Mesenchymal stem cell (in vitro differentiated cells and primary cell): ENCODE measurements at regions not wholly inside any gene's neighbourhood (a gene's known extent, or its start where the extent isn't known, plus 50 kb on each side); places are given as distances from the start of the nearest gene placed in this dataset.

Source experiments
- DNase-seq: peaks from one replicate; pipeline ENCODE4 v3.0.0-alpha.2; 2013
- H2AFZ ChIP-seq: one replicate; pipeline ENCODE4 v1.6.1; 2013; ENCODE audit warnings: low read depth, mild to moderate bottlenecking, control low read depth, inconsistent platforms, low read length, moderate library complexity
- H2AK5ac ChIP-seq: 2 replicates; pipeline ENCODE4 v1.6.1; 2013; ENCODE audit warnings: low read length, moderate library complexity, mild to moderate bottlenecking, inconsistent platforms; ENCODE audit not compliant: severe bottlenecking
- H2BK120ac ChIP-seq: one replicate; pipeline ENCODE4 v1.6.1; 2013; ENCODE audit warnings: low read depth, mild to moderate bottlenecking, inconsistent platforms, low read length, moderate library complexity
- H2BK12ac ChIP-seq, 2 experiments: one replicate each; pipeline ENCODE4 v1.6.1; 2013; ENCODE audit warnings: inconsistent platforms in 2 of 2, low read length in 2 of 2, mild to moderate bottlenecking in 2 of 2, moderate library complexity in 2 of 2, control low read depth in 1 of 2
- H2BK15ac ChIP-seq: one replicate; pipeline ENCODE4 v1.6.1; 2013; ENCODE audit warnings: mild to moderate bottlenecking, low read depth, inconsistent platforms; ENCODE audit not compliant: poor library complexity, severe bottlenecking
- H2BK5ac ChIP-seq: 2 replicates; pipeline ENCODE4 v1.6.1; 2013; ENCODE audit warnings: low read depth, mild to moderate bottlenecking, low read length, control low read depth, inconsistent platforms; ENCODE audit not compliant: poor library complexity, severe bottlenecking
- H3K14ac ChIP-seq, 2 experiments: one replicate each; pipeline ENCODE4 v1.6.1; 2013; ENCODE audit warnings: inconsistent platforms in 2 of 2, low read length in 2 of 2, control low read depth in 1 of 2, mild to moderate bottlenecking in 1 of 2, moderate library complexity in 1 of 2
- H3K18ac ChIP-seq, 2 experiments: one replicate each; pipeline ENCODE4 v1.6.1; 2013; ENCODE audit warnings: inconsistent platforms in 2 of 2, low read length in 2 of 2, control low read depth in 1 of 2, low read depth in 1 of 2, mild to moderate bottlenecking in 1 of 2
- H3K23ac ChIP-seq, 2 experiments: one replicate each; pipeline ENCODE4 v1.6.1; 2013; ENCODE audit warnings: inconsistent platforms in 2 of 2, low read length in 2 of 2, mild to moderate bottlenecking in 2 of 2, moderate library complexity in 2 of 2, control low read depth in 1 of 2
- H3K27ac ChIP-seq: 2 replicates; pipeline ENCODE4 v1.5.1; 2013; ENCODE audit warnings: mild to moderate bottlenecking, moderate library complexity, low read length, control low read depth, inconsistent platforms; ENCODE audit not compliant: poor library complexity, severe bottlenecking
- H3K27me3 ChIP-seq, 2 experiments: 2 replicates each; pipeline versions ENCODE4 v1.6.1 to v1.7.0; 2013; ENCODE audit warnings: low read length in 2 of 2, mild to moderate bottlenecking in 2 of 2, moderate library complexity in 2 of 2, control low read depth in 1 of 2, inconsistent platforms in 1 of 2; ENCODE audit not compliant: control insufficient read depth in 1 of 2, insufficient read depth in 1 of 2
- H3K36me3 ChIP-seq, 2 experiments: 2 replicates each; pipeline versions ENCODE4 v1.6.1 to v1.7.0; 2013; ENCODE audit warnings: low read length in 2 of 2, control low read depth in 1 of 2, inconsistent platforms in 1 of 2, low read depth in 1 of 2, mild to moderate bottlenecking in 1 of 2; ENCODE audit not compliant: insufficient read depth in 2 of 2, control insufficient read depth in 1 of 2
- H3K4ac ChIP-seq, 2 experiments: one replicate each; pipeline ENCODE4 v1.6.1; 2013; ENCODE audit warnings: inconsistent platforms in 2 of 2, low read length in 2 of 2, mild to moderate bottlenecking in 2 of 2, moderate library complexity in 2 of 2, control low read depth in 1 of 2, low read depth in 1 of 2
- H3K4me1 ChIP-seq: 2 replicates; pipeline ENCODE4 v1.6.1; 2013; ENCODE audit warnings: low read depth, low read length, control low read depth; ENCODE audit not compliant: control insufficient read depth, insufficient read depth
- H3K4me2 ChIP-seq: 2 replicates; pipeline ENCODE4 v1.6.1; 2013; ENCODE audit warnings: low read length, mild to moderate bottlenecking, inconsistent platforms; ENCODE audit not compliant: poor library complexity, severe bottlenecking
- H3K4me3 ChIP-seq, 2 experiments: 2 replicates each; pipeline versions ENCODE4 v1.5.1 to v1.7.0; 2013; ENCODE audit warnings: low read length in 2 of 2, mild to moderate bottlenecking in 2 of 2, control low read depth in 1 of 2, low read depth in 1 of 2; ENCODE audit not compliant: insufficient read depth in 1 of 2
- H3K79me1 ChIP-seq: replicated peaks from 2 replicates; pipeline ENCODE4 v1.6.1; 2013; ENCODE audit warnings: mild to moderate bottlenecking, control low read depth, low read length, inconsistent platforms; ENCODE audit not compliant: poor library complexity, severe bottlenecking
- H3K9ac ChIP-seq: 2 replicates; pipeline ENCODE4 v1.7.0; 2013; ENCODE audit warnings: mild to moderate bottlenecking, low read length, moderate library complexity
- H3K9me3 ChIP-seq: 2 replicates; pipeline ENCODE4 v1.7.0; 2013; ENCODE audit warnings: mild to moderate bottlenecking, low read length; ENCODE audit not compliant: control insufficient read depth
- H4K8ac ChIP-seq: one replicate; pipeline ENCODE4 v1.6.1; 2013; ENCODE audit warnings: inconsistent platforms, mild to moderate bottlenecking, low read length, moderate library complexity
- H4K91ac ChIP-seq: one replicate; pipeline ENCODE4 v1.6.1; 2013; ENCODE audit warnings: mild to moderate bottlenecking, low read length, inconsistent platforms
- WGBS: methylation state at CpG from one replicate; pipeline ENCODE4 v1.1.7; 2013; ENCODE audit warnings: mixed read lengths; 5-methylcytosine and 5-hydroxymethylcytosine counted together

DNA sequence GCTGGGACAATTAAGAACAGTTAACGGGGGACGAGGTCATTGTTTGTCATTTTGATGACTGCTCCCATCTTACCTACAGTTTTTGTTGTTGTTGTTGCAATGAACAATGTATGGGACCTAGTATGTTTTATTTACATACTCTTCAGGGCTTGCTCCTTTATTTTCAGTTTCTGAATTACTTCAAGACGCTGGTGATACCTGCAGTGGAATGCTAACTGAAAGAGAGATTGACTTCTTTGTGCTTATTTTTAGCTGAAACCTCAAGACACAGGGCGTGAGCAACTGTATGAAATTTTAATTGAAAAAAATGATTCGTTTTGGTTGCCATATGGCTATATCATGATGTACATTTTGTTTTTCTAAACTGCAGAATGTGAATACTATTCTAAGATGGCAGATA lies 297.9 kb downstream of the EDEM1 start:
- Histone ChIP-seq H3K23ac (no peak overlapping the region), H2AK5ac (no peak overlapping the region), H2BK120ac (no peak overlapping the region), H3K4me3 (no peak overlapping the region), H4K8ac (no peak overlapping the region), H4K91ac (no peak overlapping the region), H2AFZ (no peak overlapping the region), H2BK12ac (no peak overlapping the region), H3K9me3 (peaks cover 3% of the 10 kb centered on the region), H3K18ac (no peak overlapping the region), H2BK5ac (no peak overlapping the region), H3K36me3 (no peaks in the 10 kb centered on the region), H3K27me3 (no peaks in the 10 kb centered on the region), H3K27ac (no peak overlapping the region), H2BK15ac (no peak overlapping the region), H3K4me1 (no peaks in the 10 kb centered on the region), H3K79me1 (no peaks in the 10 kb centered on the region), H3K14ac (no peak overlapping the region), H3K4ac (no peak overlapping the region), H3K4me2 (no peak overlapping the region), H3K9ac (no peak overlapping the region)
- no peak for DNase-seq
- 60% methylated on average over 5 of the region's 5 CpGs for WGBS

- Histone ChIP-seq H3K18ac (no peak overlapping the region), H2BK15ac (no peak overlapping the region), H4K91ac (no peak overlapping the region), H3K27ac (no peak overlapping the region), H3K4me3 (no peak overlapping the region), H3K4ac (no peak overlapping the region), H3K14ac (no peak overlapping the region), H2AFZ (no peak overlapping the region), H3K27me3 (no peaks in the 10 kb centered on the region), H2BK5ac (no peak overlapping the region), H3K36me3 (no peaks in the 10 kb centered on the region), H3K9me3 (peaks cover 3% of the 10 kb centered on the region), H2AK5ac (no peak overlapping the region), H4K8ac (no peak overlapping the region), H3K4me1 (no peaks in the 10 kb centered on the region), H2BK120ac (no peak overlapping the region), H3K4me2 (no peak overlapping the region), H3K23ac (no peak overlapping the region), H2BK12ac (no peak overlapping the region), H3K79me1 (no peaks in the 10 kb centered on the region), H3K9ac (no peak overlapping the region)
- no peak for DNase-seq
- 87% methylated on average over 6 of the region's 7 CpGs for WGBS
These were observed 301.3 kb downstream of the EDEM1 start for GRCh38 chr3:5488771-5489170.

- 64% methylated on average over 3 of the region's 3 CpGs for WGBS
- Histone ChIP-seq H3K79me1 (no peaks in the 10 kb centered on the region), H2AFZ (no peak overlapping the region), H4K8ac (no peak overlapping the region), H2BK5ac (no peak overlapping the region), H3K9ac (no peak overlapping the region), H3K36me3 (no peaks in the 10 kb centered on the region), H3K4me1 (no peaks in the 10 kb centered on the region), H2BK15ac (no peak overlapping the region), H3K23ac (no peak overlapping the region), H3K27ac (no peak overlapping the region), H4K91ac (no peak overlapping the region), H3K4me3 (no peak overlapping the region), H3K9me3 (peaks cover 3% of the 10 kb centered on the region), H3K4me2 (no peak overlapping the region), H3K27me3 (no peaks in the 10 kb centered on the region), H2AK5ac (no peak overlapping the region), H2BK120ac (no peak overlapping the region), H3K4ac (no peak overlapping the region), H3K18ac (no peak overlapping the region), H2BK12ac (no peak overlapping the region), H3K14ac (no peak overlapping the region)
- no peak for DNase-seq
These were observed 302.0 kb downstream of the EDEM1 start for GRCh38 chr3:5489536-5489935.

GRCh38 chr3:5494905-5495519 lies 307.5 kb downstream of the EDEM1 start:
- Histone ChIP-seq H2AK5ac (no peak overlapping the region), H3K4me3 (no peak overlapping the region), H3K27me3 (no peaks in the 10 kb centered on the region), H3K18ac (no peak overlapping the region), H3K4ac (no peak overlapping the region), H3K9me3 (peaks cover 3% of the 10 kb centered on the region), H4K8ac (no peak overlapping the region), H2BK120ac (no peak overlapping the region), H2BK12ac (no peak overlapping the region), H3K36me3 (no peaks in the 10 kb centered on the region), H4K91ac (no peak overlapping the region), H3K79me1 (no peaks in the 10 kb centered on the region), H3K27ac (no peak overlapping the region), H2AFZ (no peak overlapping the region), H2BK5ac (no peak overlapping the region), H3K4me1 (no peaks in the 10 kb centered on the region), H3K23ac (no peak overlapping the region), H3K9ac (no peak overlapping the region), H2BK15ac (no peak overlapping the region), H3K4me2 (no peak overlapping the region), H3K14ac (no peak overlapping the region)
- WGBS, result 52% methylated on average over 1 of the region's 3 CpGs
- no peak for DNase-seq
